ENCODE measurements at regions not wholly inside any gene's neighbourhood (a gene's known extent, or its start where the extent isn't known, plus 50 kb on each side); places are given as distances from the start of the nearest gene placed in this dataset.
"Not testable (repeated sequence)": the region's sequence is repeated elsewhere in the genome, so short reads cannot be mapped to it uniquely, and the experiment has no call there.

GRCh38 chrX:39787999-39788398 lies 309.8 kb downstream of the BCOR start:
- no peak for DNase-seq (ENCODE audit: low read depth, low spot score)

DNA sequence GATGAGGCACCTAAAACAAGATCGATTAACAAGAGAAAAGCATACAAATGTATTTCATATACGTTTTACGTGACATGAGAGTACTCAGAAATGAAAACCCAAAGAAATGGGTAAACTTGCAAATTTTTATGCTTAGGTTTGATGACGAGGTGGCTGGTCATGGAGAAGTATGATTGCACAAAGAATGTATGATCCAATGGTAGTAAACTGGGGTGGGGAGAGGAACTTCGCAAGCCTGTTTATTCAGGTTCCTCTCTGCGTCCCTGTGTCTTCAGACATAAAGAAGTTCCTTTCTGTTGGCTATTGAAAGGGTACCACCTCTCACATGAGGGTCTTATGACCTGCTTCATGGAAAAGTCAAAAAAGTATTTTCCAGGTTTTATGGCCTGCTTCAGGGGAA lies 309.2 kb downstream of the BCOR start:
- no peak for DNase-seq (ENCODE audit: low read depth, low spot score)

DNA sequence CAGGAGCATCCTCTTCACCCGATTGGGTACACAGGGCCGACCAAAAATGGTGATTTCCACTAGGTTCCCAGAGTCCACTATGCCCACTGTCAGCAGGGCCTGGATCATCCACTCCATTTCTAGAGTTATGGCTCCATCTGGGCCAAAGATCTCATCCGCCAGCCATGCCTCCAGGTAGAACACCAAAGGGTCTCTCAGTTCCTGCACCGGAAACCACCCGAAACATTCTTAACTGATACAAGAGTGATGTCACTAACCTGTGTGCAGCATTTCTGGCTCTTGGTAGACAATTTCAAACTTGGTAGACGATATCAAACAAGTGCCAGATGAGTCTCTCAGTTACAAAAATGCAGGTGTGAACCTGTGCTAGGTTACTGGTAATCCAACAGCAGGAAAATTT lies 306.1 kb downstream of the BCOR start:
- DNase-seq (ENCODE audit: low read depth, low spot score): no peak

DNA sequence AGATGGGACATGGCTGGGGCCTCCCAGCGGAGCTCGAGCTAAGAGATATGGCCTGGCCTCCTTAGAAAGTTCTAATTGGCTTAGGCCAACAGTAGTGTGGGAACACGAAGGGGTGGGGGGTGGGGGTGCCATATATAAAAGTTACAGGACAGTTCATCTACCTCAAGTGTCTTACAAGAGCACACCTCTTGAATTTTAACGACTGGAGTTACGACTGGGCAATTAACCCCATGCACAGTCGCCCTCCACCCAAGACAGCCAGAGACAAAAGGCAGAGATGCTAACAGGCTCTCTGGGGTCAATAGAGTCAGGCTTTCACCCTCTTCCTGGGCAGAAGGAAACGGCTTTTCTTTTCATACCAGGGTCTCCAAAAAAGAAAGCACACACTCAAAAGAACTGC lies 302.2 kb downstream of the BCOR start:
- DNase-seq (ENCODE audit: low read depth, low spot score): no peak

- no peak for DNase-seq (ENCODE audit: low read depth, low spot score)
These were observed 300.9 kb downstream of the BCOR start for GRCh38 chrX:39796856-39797255.

- DNase-seq (ENCODE audit: low read depth, low spot score): not testable (repeated sequence)
These were observed 299.3 kb downstream of the BCOR start for GRCh38 chrX:39798488-39798887.

- DNase-seq (ENCODE audit: low read depth, low spot score): peak; percentile 51
These were observed 295.4 kb downstream of the BCOR start for GRCh38 chrX:39802354-39802753.

GRCh38 chrX:39802908-39803307 lies 294.9 kb downstream of the BCOR start:
- DNase-seq (ENCODE audit: low read depth, low spot score): peak; percentile 49

DNA sequence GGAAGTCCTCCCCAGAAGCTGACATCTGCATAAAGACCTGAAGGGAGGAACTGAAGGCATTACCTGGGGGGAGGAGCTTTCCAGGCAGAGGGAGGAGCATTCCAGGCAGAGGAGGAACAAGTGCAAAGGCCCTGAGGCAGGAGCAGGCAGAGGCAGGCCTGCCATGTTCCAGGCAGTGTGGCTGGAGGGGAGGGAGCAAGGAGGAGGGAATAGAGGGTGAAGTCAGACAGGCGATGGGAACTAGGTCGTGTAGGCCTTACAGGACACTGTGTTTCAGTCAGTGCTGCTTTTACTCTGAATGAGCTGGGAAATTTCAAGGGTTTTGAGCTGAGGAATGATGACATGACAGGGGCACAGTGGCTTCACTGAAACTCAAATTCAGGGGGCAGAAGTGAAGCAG lies 292.7 kb downstream of the BCOR start:
- DNase-seq (ENCODE audit: low read depth, low spot score): peak; percentile 75

DNA sequence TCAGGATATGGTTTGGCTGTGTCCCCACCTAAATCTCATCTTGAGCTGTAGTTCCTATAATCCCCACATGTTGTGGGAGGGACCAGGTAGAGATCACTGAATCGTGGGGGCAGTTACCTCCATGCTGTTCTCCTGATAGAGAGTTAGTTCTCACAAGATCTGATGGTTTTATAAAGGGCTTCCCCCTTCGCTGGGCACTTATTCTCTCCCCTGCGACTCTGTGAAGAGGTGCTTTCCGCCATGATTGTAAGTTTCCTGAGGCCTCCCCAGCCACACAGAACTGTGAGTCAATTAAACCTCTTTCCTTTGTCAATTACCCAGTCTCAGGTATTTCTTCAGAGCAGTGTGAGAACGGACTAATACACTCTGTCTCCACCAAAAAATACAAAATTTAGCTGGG lies 291.9 kb downstream of the BCOR start:
- DNase-seq (ENCODE audit: low read depth, low spot score): no peak

DNA sequence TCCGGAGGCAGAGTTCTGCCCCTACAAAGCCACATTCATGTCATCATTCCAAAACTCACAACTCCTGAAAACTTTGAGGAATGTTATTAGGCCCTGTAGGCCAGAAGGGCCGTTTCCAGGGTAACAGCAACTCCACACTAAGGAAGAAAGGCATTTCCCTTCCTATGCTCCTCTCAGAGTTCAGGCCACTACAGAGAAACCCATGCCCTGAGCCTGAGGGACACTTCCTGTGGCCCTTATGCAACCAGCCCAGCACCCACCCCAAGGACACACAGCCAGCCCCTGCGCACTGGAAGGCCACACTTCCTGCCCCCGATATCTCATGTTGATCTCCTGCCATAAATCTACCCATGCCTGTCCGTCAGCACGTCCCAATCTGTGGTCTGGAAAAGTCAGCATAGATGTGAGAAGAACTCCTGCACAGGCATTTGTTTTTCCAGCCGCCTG lies 289.3 kb downstream of the BCOR start:
- DNase-seq (ENCODE audit: low read depth, low spot score): peak; percentile 85

DNA sequence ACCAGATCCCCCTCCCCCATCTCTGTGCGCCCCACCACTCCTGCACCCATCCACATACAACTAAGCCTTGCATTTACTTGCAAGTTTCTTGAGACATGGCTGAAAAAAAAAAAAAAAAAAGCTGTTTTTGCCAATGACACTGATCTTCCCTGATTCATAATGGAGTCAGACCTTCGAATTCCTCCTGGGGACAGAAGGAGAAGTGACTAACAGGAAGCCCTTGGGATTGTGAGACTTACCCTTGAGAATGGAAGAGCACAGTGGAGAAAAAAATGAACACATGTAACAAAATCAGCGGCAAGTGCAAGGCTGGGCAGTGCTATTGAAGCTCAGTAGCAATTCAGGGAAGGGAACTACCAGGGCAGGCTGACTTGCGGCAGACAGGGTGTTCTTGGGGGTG lies 288.4 kb downstream of the BCOR start:
- DNase-seq (ENCODE audit: low read depth, low spot score): no peak

DNA sequence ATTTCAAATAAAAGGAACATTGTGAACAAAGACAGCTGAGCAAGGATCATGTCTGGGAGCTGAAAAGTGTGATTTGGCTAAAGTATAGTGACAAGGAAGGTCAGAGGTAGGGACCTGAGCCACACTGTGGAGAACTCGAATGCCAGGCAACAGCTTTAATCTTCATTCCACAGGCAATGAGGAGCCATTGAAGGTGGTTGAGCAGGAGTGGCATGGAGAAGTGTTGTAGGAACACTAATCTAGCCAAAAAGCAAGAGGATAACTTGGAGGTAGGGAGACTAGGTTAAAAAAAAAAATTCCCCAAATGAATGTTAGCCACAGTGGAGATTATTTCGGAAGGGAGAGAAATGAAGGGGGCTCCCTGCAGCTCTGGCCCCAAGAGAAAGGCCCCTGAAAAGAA lies 286.9 kb downstream of the BCOR start:
- DNase-seq (ENCODE audit: low read depth, low spot score): no peak

DNA sequence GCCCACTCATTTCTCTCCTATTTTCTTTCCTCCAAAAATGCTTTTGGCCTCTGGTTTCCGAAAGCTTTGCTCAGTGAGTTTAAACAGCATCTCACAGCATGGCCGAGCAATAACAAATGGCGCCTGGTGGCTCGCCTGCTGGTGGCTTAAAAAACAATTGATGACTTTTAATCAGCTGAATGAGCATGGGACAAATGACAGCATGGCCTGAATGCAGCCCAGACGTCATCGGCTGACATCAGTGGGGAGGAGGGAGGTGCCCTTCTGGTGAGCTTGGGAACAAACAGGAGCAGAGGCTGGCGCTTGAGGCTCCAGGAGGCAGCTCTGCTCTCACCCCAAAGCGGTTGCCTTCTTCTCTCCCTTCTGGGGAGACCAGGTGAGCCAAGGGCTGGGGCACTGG lies 286.4 kb downstream of the BCOR start:
- DNase-seq (ENCODE audit: low read depth, low spot score): peak; percentile 63

DNA sequence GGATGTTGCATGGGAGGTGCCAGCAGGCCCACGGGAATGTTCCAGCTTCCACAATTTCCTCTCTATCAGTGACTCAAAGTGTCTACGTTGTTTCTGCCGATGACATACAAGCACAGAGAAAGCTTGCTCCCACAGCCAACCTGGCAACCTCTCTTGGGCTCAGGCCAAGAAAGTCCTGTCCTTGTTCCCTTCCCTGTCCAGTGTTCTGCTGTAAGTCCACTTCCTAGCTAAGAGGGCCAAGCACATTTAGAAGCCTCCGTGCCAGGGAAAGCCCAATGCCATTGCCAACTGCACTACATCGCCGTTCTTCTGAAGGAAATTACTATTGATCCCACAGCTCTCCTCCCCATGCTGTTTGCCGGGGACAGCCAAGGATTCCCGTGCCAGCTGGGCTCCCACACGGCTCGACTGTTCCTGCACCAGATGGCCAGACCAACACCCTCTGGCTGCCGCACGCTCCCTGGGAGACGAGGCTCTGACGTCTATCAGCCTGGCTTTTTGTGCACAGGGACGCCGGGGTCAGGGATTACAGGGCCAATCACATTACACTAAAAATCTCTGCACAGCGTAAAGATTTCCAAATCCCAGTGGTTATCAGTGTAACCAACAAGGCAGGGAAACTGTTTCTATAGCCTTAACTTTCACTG lies 284.0 kb downstream of the BCOR start:
- DNase-seq (ENCODE audit: low read depth, low spot score): no peak

DNA sequence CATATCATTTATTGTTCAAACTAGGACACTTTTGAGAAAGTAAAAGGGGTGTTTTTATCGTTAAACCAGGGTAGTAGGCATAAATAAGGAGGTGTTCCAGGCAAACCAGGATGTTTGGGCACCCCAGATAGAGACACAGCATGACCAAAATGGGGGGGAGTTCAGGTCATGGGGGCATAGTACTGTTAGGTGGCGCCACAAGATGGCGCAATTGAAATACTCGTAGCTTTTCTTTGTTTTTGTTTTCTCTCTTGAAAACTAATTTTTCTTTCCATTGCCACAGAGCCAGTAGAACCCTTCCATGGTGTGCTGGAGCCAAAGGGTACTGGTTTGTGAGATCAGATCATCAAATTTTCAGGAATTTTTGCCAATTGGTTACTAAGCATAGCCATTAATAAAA lies 283.4 kb downstream of the BCOR start:
- peak; percentile 42 for DNase-seq (ENCODE audit: low read depth, low spot score)

GRCh38 chrX:39815631-39816030 lies 282.1 kb downstream of the BCOR start:
- DNase-seq (ENCODE audit: low read depth, low spot score): peak; percentile 69

GRCh38 chrX:39816871-39817731 lies 280.7 kb downstream of the BCOR start:
- peak; percentile 92 for DNase-seq (ENCODE audit: low read depth, low spot score)

DNA sequence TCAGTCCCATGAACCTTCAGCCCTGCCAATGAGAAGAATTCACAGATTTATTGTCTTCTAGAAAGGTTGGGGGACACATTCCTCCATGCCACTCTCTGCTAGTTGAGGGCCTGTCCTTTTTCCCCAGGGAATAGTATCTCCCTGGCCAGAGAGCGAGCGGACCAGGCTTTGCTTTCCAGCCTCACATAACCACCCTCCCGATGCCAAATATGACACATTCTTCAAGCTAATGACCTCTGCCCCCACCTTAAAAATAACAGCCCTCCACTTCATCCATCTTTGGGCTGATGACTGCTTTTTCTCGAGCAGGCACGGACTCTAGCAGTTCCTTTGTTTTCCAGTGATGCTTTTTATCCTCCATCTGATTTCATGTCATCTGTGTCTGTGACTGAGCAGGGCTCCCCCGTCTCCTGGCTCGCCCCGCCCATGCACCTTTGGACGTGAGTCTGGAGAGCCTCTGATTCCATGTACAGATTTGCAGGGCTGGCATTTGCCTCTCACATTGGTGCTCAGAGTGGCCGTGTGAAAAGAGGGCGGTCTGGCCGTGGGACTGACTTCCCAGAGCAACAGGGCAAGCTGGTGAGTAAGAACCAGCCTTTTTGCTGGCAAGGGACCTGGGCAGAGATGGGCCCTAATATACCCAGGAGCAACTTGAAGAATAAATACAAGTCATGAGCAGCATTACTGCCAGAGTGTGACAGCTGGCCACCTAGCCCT lies 279.8 kb downstream of the BCOR start:
- no peak for DNase-seq (ENCODE audit: low read depth, low spot score)

DNA sequence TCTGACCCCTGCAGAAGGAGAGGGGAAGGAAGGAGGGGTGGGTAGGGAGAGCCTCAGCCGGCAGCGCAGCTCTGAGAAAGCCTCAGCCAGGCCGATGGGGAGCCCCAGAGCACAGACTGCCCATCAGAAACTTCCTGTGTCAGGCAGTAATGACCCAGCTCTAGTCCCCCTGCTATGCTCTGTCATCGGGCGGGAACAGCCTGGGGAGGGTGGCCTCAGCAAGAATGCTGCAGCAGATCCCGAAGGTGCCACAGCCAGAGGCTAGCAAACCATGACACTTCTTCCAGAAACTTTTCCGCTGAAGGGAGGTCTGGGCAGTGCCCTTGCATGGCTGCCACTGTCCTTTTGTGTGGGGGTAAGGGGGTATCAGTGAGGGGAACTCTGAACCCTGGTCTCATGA lies 279.0 kb downstream of the BCOR start:
- no peak for DNase-seq (ENCODE audit: low read depth, low spot score)

DNA sequence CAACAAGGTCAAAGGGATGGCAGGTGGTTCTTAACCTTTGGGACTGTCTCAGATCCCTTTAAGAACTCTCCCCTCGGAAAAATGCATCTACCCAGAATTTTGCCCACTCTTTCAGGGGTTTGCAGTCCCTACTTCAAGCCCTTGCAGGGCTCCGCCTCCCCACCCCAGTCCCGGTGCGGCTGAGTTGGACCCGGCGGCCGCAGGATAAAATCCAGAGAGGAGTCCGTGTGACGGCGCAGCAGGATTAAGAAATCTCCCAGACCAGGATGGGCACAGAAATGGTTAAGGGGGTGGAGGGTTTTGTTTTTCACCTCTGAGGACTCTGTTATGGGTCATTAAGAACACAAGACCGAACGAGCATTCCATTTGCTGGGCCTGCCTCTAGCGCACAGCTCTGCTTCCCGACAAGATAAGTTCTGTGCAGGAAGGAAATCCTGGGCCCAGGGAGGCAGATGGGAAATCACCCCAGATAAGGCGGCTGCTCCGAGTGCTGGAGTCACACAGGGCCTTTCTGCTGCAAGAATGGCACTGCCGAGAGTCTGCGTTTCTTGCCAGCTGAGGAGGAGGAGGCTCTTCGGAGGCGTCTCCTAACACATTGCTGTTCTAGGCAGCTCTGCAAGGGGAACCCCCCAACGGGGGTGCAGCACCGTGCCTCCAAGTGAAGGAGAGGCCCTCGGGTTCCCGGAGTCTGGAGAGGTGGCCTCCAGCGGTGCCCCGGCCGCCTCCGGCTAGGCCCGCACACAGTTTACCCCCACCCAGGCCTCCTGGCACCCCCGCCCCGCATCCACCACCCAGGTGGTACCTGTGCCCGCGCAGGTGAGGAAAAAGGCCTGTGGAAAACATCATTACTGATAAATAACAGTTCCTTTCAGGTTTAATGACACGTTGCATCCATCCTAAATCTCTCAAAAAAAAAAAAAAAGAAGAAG lies 277.6 kb downstream of the BCOR start:
- DNase-seq (ENCODE audit: low read depth, low spot score): peak; percentile 84

Data from ELF-1 (cell line).